Kidney (tissue), 13 donors: ENCODE measurements at regions not wholly inside any gene's neighbourhood (a gene's known extent, or its start where the extent isn't known, plus 50 kb on each side); places are given as distances from the start of the nearest gene placed in this dataset.
"Not testable (repeated sequence)": the region's sequence is repeated elsewhere in the genome, so short reads cannot be mapped to it uniquely, and the experiment has no call there.

Experiments
- DNase-seq, 5 donors: peaks; one replicate each; pipeline ENCODE4 v3.0.0-alpha.2; 2013 to 2020
- FAIRE-seq: peaks from 2 replicates; lab custom pipeline; 2012; peaks lifted over from hg19 to GRCh38; lab: Jason Lieb, UNC
- H3K27ac ChIP-seq, 2 donors: one replicate each; pipeline ENCODE4 v1.7.0; 2013; ENCODE audit warnings: low read depth in 2 of 2, low read length in 2 of 2, inconsistent platforms in 1 of 2
- H3K27me3 ChIP-seq: one replicate; pipeline ENCODE4 v1.7.1; 2013; ENCODE audit warnings: low read length, inconsistent platforms; ENCODE audit not compliant: control insufficient read depth, insufficient read depth
- H3K36me3 ChIP-seq, 3 donors: one replicate each; pipeline versions ENCODE4 v1.7.0 to v1.7.1; 2013; ENCODE audit warnings: low read length in 3 of 3, control low read depth in 1 of 3, inconsistent platforms in 1 of 3; ENCODE audit not compliant: insufficient read depth in 3 of 3, control insufficient read depth in 2 of 3
- H3K4me1 ChIP-seq, 3 donors: one replicate each; pipeline versions ENCODE4 v1.7.0 to v1.7.1; 2013; ENCODE audit warnings: low read length in 3 of 3, inconsistent platforms in 1 of 3, low read depth in 1 of 3; ENCODE audit not compliant: control insufficient read depth in 2 of 3, insufficient read depth in 2 of 3
- H3K4me3 ChIP-seq, 3 donors: one replicate each; pipeline versions ENCODE4 v1.7.0 to v1.8.1; 2013; ENCODE audit warnings: low read length in 3 of 3, control low read depth in 1 of 3, inconsistent platforms in 1 of 3
- H3K9ac ChIP-seq, 3 donors: one replicate each; pipeline versions ENCODE4 v1.7.0 to v1.7.1; 2013; ENCODE audit warnings: low read length in 3 of 3, control low read depth in 1 of 3, inconsistent platforms in 1 of 3
- H3K9me3 ChIP-seq, 3 donors: one replicate each; pipeline versions ENCODE4 v1.7.0 to v1.7.1; 2013; ENCODE audit warnings: low read length in 3 of 3, control low read depth in 1 of 3, inconsistent platforms in 1 of 3; ENCODE audit not compliant: control insufficient read depth in 2 of 3, insufficient read depth in 1 of 3
- CTCF ChIP-seq: IDR thresholded peaks from 3 replicates; pipeline ENCODE4 v1.5.1; 2012; ENCODE audit warnings: mild to moderate bottlenecking, moderate library complexity, borderline replicate concordance; ENCODE audit not compliant: insufficient read depth; ENCODE audit errors: extremely low read depth
- intact Hi-C: fragments of 100-400 bp; cut with DNase I; formaldehyde crosslinking; loops from one replicate; pipeline ENCODE4 v1.11.1; 2022
- donor health status: control.
- donor health status: control.
- donor health status: control.
- donor health status: control.
- donor health status: control.
- donor health status: DM: yes; HTN: yes; CAD: no.
- donor health status: Normal renal cell carcinoma (clear cell type).

DNA sequence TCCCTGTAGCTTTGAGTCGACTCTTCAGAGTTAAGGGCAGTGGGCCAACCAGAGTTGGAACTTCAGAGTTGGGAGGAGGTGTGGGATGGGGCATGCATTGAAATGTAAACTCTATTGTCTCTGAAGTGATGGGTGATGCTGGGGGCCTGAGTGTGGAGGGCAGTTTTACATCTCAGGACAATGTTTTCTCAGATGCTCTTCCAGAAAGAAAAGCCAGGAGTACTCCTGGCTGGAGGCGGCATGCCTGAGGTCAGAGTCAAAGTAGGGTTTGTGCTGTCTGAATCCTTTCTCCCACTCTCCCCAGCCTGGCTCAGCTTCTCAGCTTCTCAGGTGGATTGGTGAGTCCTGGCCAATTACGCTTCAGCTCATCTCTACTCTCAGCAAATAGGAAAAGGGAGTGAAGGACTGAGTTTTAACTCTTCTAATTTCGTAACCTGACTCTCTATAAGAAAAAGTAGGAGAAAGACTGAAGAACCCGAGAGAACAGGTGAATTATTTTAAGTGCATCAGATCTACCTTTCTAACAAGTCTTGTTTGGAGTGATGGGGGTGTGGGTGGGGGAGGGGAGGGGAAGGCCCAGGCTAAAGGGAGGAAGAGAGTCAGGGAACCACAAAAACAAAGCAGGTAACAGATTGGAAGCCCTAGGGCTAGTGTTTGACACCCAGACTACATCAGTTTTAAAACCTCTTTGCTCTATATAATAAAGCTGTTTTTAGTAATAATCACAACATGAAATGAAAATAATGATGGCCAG is 107.5 kb upstream of the PELI1 start:
- Histone ChIP-seq H3K9ac (no peak overlapping the region), H3K4me1 (no peaks in the 10 kb centered on the region), H3K9me3 (no peaks in the 10 kb centered on the region), H3K27ac (no peak overlapping the region), H3K4me3 (no peak overlapping the region), H3K36me3 (no peaks in the 10 kb centered on the region), H3K27me3 (no peaks in the 10 kb centered on the region)
- intact Hi-C loops, result no loop called here
- no peak for TF ChIP-seq CTCF
- no peak for FAIRE-seq
- no peak for DNase-seq

GRCh38 chr2:64252251-64252978 is 108.2 kb upstream of the PELI1 start:
- H3K4me1 ChIP-seq, H3K9ac ChIP-seq, H3K9me3 ChIP-seq, H3K27ac ChIP-seq, H3K4me3 ChIP-seq, H3K27me3 ChIP-seq, DNase-seq, H3K36me3 ChIP-seq, intact Hi-C loops, FAIRE-seq: not testable (repeated sequence)

- H3K4me1 ChIP-seq, intact Hi-C loops, H3K27ac ChIP-seq, H3K9ac ChIP-seq, H3K4me3 ChIP-seq, DNase-seq, H3K9me3 ChIP-seq, FAIRE-seq, H3K27me3 ChIP-seq, H3K36me3 ChIP-seq: not testable (repeated sequence)
Observed at GRCh38 chr2:64253421-64253820, 109.2 kb upstream of the PELI1 start.

DNA sequence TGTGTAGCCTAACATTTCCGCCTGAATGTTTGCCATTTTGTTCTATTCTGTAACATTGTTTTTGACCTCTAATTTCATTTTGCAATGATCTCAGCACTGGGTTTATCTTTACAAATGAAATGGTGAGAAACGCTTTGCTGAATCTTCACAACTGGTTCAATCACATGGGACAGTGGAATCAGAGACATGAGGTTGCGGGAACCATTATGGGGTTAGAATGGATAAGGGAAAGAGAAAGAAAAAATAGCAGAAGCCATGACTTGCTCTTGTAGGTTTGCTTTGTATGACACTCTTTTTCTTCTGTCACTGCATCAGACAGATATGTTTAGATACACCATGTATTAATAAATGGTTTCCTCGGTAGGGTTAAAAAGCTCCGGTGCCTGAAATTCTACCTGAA is 114.3 kb upstream of the PELI1 start:
- no peaks in the 10 kb centered on the region for H3K9me3 ChIP-seq
- H3K27ac ChIP-seq, result no peak overlapping the region
- no peak for FAIRE-seq
- peaks cover 0 to 12% (median 8%) of the 10 kb centered on the region in 3 donors for H3K4me1 ChIP-seq
- no peak for DNase-seq
- no peak overlapping the region for H3K9ac ChIP-seq
- no peak overlapping the region for H3K4me3 ChIP-seq
- no peaks in the 10 kb centered on the region for H3K27me3 ChIP-seq
- no peak for TF ChIP-seq CTCF
- no peaks in the 10 kb centered on the region for H3K36me3 ChIP-seq
- intact Hi-C loops, result no loop called here
